IMR-90 (cell line): ENCODE measurements at regions not wholly inside any gene's neighbourhood (a gene's known extent, or its start where the extent isn't known, plus 50 kb on each side); places are given as distances from the start of the nearest gene placed in this dataset.

ENCODE experiments used
- ATAC-seq: fragments of 200-7000 bp; cut with Tn5 transposase; 2 replicates; pipeline ENCODE4 v1.9.1; 2020; ENCODE audit warnings: low read depth, mild to moderate bottlenecking, moderate library complexity
- BruUV-seq: library from RNA; stranded (reverse); fragments of 400-500 nt; replicated peaks from 2 replicates; lab custom pipeline; 2021; lab: Mats Ljungman, UMichigan
- CTCF ChIA-PET: fragments of 300-600 bp; formaldehyde crosslinking; extraction: SDS; loops from one replicate; lab custom pipeline; 2021; ENCODE audit warnings: antibody characterized with exemption; lab: Yijun Ruan, JAX
- POLR2A ChIA-PET: fragments of 300-600 bp; sonication (Branson Sonifier 250); formaldehyde crosslinking; loops from one replicate; lab custom pipeline; 2022; ENCODE audit warnings: antibody characterized with exemption; ENCODE audit not compliant: unreplicated experiment; lab: Charles Lee
- DNase-seq: peaks from one replicate; pipeline ENCODE4 v3.0.0; 2013
- H2AFZ ChIP-seq: replicated peaks from 2 replicates; pipeline ENCODE3; 2013; ENCODE audit warnings: low read length, mild to moderate bottlenecking; ENCODE audit not compliant: poor library complexity
- H2AK5ac ChIP-seq: 2 replicates; pipeline ENCODE4 v1.6.1; 2013; ENCODE audit warnings: low read depth, low read length, inconsistent platforms
- H2AK9ac ChIP-seq: replicated peaks from 2 replicates; pipeline ENCODE3; 2013; ENCODE audit warnings: mild to moderate bottlenecking, low read depth, low read length, moderate library complexity; ENCODE audit not compliant: poor library complexity
- H2BK120ac ChIP-seq: 2 replicates; pipeline ENCODE4 v1.6.1; 2013; ENCODE audit warnings: low read depth, low read length, inconsistent platforms
- H2BK15ac ChIP-seq: 3 replicates; pipeline ENCODE4 v1.6.1; 2013; ENCODE audit warnings: low read depth, low read length, inconsistent platforms
- H2BK20ac ChIP-seq: 2 replicates; pipeline ENCODE4 v1.6.1; 2013; ENCODE audit warnings: low read depth, mild to moderate bottlenecking, inconsistent platforms, low read length, moderate library complexity
- H2BK5ac ChIP-seq: 2 replicates; pipeline ENCODE4 v1.6.1; 2013; ENCODE audit warnings: mild to moderate bottlenecking, low read depth, low read length, inconsistent platforms; ENCODE audit not compliant: poor library complexity, severe bottlenecking
- H3K14ac ChIP-seq: replicated peaks from 2 replicates; pipeline ENCODE4 v1.6.1; 2013; ENCODE audit warnings: low read depth, low read length, inconsistent platforms
- H3K18ac ChIP-seq: 2 replicates; pipeline ENCODE4 v1.6.1; 2013; ENCODE audit warnings: low read depth, low read length, control low read depth
- H3K23ac ChIP-seq: 2 replicates; pipeline ENCODE4 v1.6.1; 2013; ENCODE audit warnings: low read depth, low read length, inconsistent platforms
- H3K27ac ChIP-seq: 2 replicates; pipeline ENCODE4 v1.5.1; 2013; ENCODE audit warnings: mild to moderate bottlenecking, control low read depth, low read length; ENCODE audit not compliant: insufficient read depth
- H3K27me3 ChIP-seq: 2 replicates; pipeline ENCODE4 v1.6.1; 2013; ENCODE audit warnings: low read length; ENCODE audit not compliant: control insufficient read depth, insufficient read depth
- H3K36me3 ChIP-seq: 2 replicates; pipeline ENCODE4 v1.6.1; 2013; ENCODE audit warnings: low read length, mixed read lengths; ENCODE audit not compliant: control insufficient read depth, insufficient read depth
- H3K4ac ChIP-seq: 2 replicates; pipeline ENCODE4 v1.6.1; 2013; ENCODE audit warnings: low read depth, low read length, inconsistent platforms
- H3K4me1 ChIP-seq: 2 replicates; pipeline ENCODE4 v1.6.1; 2013; ENCODE audit warnings: low read length, mixed read lengths; ENCODE audit not compliant: control insufficient read depth, insufficient read depth
- H3K4me2 ChIP-seq: 2 replicates; pipeline ENCODE4 v1.6.1; 2013; ENCODE audit warnings: low read depth, mild to moderate bottlenecking, control low read depth, low read length, moderate library complexity
- H3K4me3 ChIP-seq: 2 replicates; pipeline ENCODE4 v1.5.1; 2013; ENCODE audit warnings: low read depth, mild to moderate bottlenecking, control low read depth, low read length, moderate library complexity; ENCODE audit not compliant: insufficient read depth
- H3K56ac ChIP-seq: 2 replicates; pipeline ENCODE4 v1.6.1; 2013; ENCODE audit warnings: low read length, inconsistent platforms; ENCODE audit not compliant: insufficient read depth; ENCODE audit errors: extremely low read depth
- H3K79me1 ChIP-seq, 2 experiments: 2 replicates each; pipeline ENCODE4 v1.6.1; 2013; ENCODE audit warnings: low read length in 2 of 2, inconsistent platforms in 1 of 2, low read depth in 1 of 2
- H3K9ac ChIP-seq: 2 replicates; pipeline ENCODE4 v1.6.1; 2013; ENCODE audit warnings: low read depth, low read length, control low read depth
- H3K9me1 ChIP-seq: 2 replicates; pipeline ENCODE4 v1.6.1; 2013; ENCODE audit warnings: low read length, inconsistent platforms; ENCODE audit not compliant: insufficient read depth
- H3K9me3 ChIP-seq: 2 replicates; pipeline ENCODE4 v1.6.1; 2013; ENCODE audit warnings: low read length; ENCODE audit not compliant: control insufficient read depth, insufficient read depth
- H4K20me1 ChIP-seq: 2 replicates; pipeline ENCODE4 v1.6.1; 2013; ENCODE audit warnings: low read length, inconsistent platforms; ENCODE audit not compliant: insufficient read depth
- H4K5ac ChIP-seq: 2 replicates; pipeline ENCODE4 v1.6.1; 2013; ENCODE audit warnings: mild to moderate bottlenecking, low read depth, low read length, control low read depth
- H4K8ac ChIP-seq, 2 experiments: 2 replicates each; pipeline ENCODE4 v1.6.1; 2013; ENCODE audit warnings: low read depth in 2 of 2, low read length in 2 of 2, control low read depth in 1 of 2, inconsistent platforms in 1 of 2
- H4K91ac ChIP-seq: 2 replicates; pipeline ENCODE4 v1.6.1; 2013; ENCODE audit warnings: low read depth, low read length, inconsistent platforms; ENCODE audit not compliant: insufficient read depth
- NFE2L2 ChIP-seq: fragments of 150-350 bp; IDR thresholded peaks from 2 replicates; pipeline ENCODE4 v1.6.1; 2016; ENCODE audit warnings: low read depth, mild to moderate bottlenecking, low read length
- RCOR1 ChIP-seq: IDR thresholded peaks from 2 replicates; pipeline ENCODE4 v1.6.1; 2012; ENCODE audit warnings: mild to moderate bottlenecking, low read length, improper control_type of control experiment; ENCODE audit not compliant: insufficient replicate concordance
- WGBS, 2 experiments: methylation state at CpG; one replicate each; pipeline versions ENCODE4 v1.1.5 to v1.1.7; 2013; ENCODE audit warnings: missing lambda C conversion rate in 2 of 2; ENCODE audit not compliant: insufficient read length in 1 of 2; ENCODE audit errors: extremely low coverage in 2 of 2; 5-methylcytosine and 5-hydroxymethylcytosine counted together
- dilution Hi-C: fragments of 300-500 bp; cut with HindIII; formaldehyde crosslinking; loops from one replicate; pipeline ENCODE4 v1.14.3; 2018; ENCODE audit warnings: low sequenced_read_pairs; ENCODE audit not compliant: unreplicated experiment
- in situ Hi-C: fragments of 300-500 bp; cut with MboI; formaldehyde crosslinking; loops from 3 replicates; pipeline ENCODE4 v1.14.3; 2019; ENCODE audit warnings: low sequenced_read_pairs, inconsistent platforms, mixed read lengths
- intact Hi-C: fragments of 100-400 bp; cut with micrococcal nuclease; formaldehyde crosslinking; loops from 2 replicates; pipeline ENCODE4 v1.10.0; 2022

- Histone ChIP-seq H3K14ac (no peak overlapping the region), H2AK5ac (no peak overlapping the region), H3K27me3 (peaks cover 6% of the 10 kb centered on the region), H3K4me2 (no peak overlapping the region), H2BK15ac (no peak overlapping the region), H3K4me3 (no peak overlapping the region), H2AK9ac (no peak overlapping the region), H4K20me1 (no peaks in the 10 kb centered on the region), H4K91ac (no peak overlapping the region), H2BK120ac (no peak overlapping the region), H3K4ac (no peak overlapping the region), H2BK20ac (no peak overlapping the region), H3K36me3 (no peaks in the 10 kb centered on the region), H3K79me1 (no peaks in the 10 kb centered on the region), H4K8ac (no peak overlapping the region), H2AFZ (no peak overlapping the region), H3K9ac (no peak overlapping the region), H3K23ac (no peak overlapping the region), H3K9me3 (no peaks in the 10 kb centered on the region), H2BK5ac (no peak overlapping the region), H3K27ac (no peak overlapping the region), H4K5ac (no peak overlapping the region), H3K18ac (no peak overlapping the region), H3K9me1 (no peaks in the 10 kb centered on the region), H3K56ac (no peak overlapping the region), H3K4me1 (no peaks in the 10 kb centered on the region)
- dilution Hi-C loops (no loop called here), intact Hi-C loops (no loop called here), in situ Hi-C loops (loop anchor here (10.0 kb wide), 1 partner anchor 62 kb away; no protein-coding TSS in a partner anchor)
- TF ChIP-seq RCOR1 (no peak), NFE2L2 (no peak)
- ChIA-PET CTCF (interaction anchor here (0.5 kb wide), 1 partner anchor 11 kb away, joined by 8 read pairs; no protein-coding TSS in a partner anchor), POLR2A (no interaction called here)
- no peak for DNase-seq
- no CpG with 5 or more reads among the region's 3 CpGs for WGBS, 2 experiments
- BruUV-seq: no TSS peak
- no peak for ATAC-seq
These were observed 72.9 kb downstream of the NSMCE3 start for GRCh38 chr15:29196722-29197121.
